Activated naive CD8-positive, alpha-beta T cell treated with anti-CD3 and anti-CD28 coated beads, Interleukin-2, amount 50 U/mL, for 24 hours (primary cell): ENCODE measurements at regions not wholly inside any gene's neighbourhood (a gene's known extent, or its start where the extent isn't known, plus 50 kb on each side); places are given as distances from the start of the nearest gene placed in this dataset.

Source experiments
- ATAC-seq: fragments of 150-1000 bp; cut with Tn5 transposase; one replicate; pipeline ENCODE4 v1.10.0; 2021
- DNase-seq: peaks from one replicate; pipeline ENCODE4 v3.0.0; 2021
- H3K27ac Mint-ChIP-seq: one replicate; pipeline ENCODE4 v1.8.0; 2021; ENCODE audit warnings: mild to moderate bottlenecking, mixed read lengths
- H3K27me3 Mint-ChIP-seq: one replicate; pipeline ENCODE4 v1.8.0; 2021; ENCODE audit warnings: mixed read lengths
- H3K36me3 Mint-ChIP-seq: one replicate; pipeline ENCODE4 v1.8.0; 2021; ENCODE audit warnings: low read depth, mixed read lengths
- H3K4me1 Mint-ChIP-seq: one replicate; pipeline ENCODE4 v1.8.0; 2021; ENCODE audit warnings: mixed read lengths
- H3K4me3 Mint-ChIP-seq: one replicate; pipeline ENCODE4 v1.8.0; 2021; ENCODE audit warnings: mild to moderate bottlenecking, moderate library complexity, mixed read lengths
- H3K9me3 Mint-ChIP-seq: one replicate; pipeline ENCODE4 v1.8.0; 2021; ENCODE audit warnings: mixed read lengths

GRCh38 chr17:36885771-36886377, 51.4 kb upstream of the LHX1 start:
- ATAC-seq: no peak

More at GRCh38 chr17:36885771-36886377, 51.4 kb upstream of the LHX1 start:
- Mint-ChIP-seq H3K36me3 (no peaks in the 10 kb centered on the region), H3K27ac (no peak overlapping the region), H3K4me3 (no peak overlapping the region), H3K27me3 (peaks cover 54% of the 10 kb centered on the region), H3K9me3 (peaks cover 11% of the 10 kb centered on the region), H3K4me1 (no peaks in the 10 kb centered on the region)
- no peak for DNase-seq
